ENCODE measurements at regions not wholly inside any gene's neighbourhood (a gene's known extent, or its start where the extent isn't known, plus 50 kb on each side); places are given as distances from the start of the nearest gene placed in this dataset.

DNA sequence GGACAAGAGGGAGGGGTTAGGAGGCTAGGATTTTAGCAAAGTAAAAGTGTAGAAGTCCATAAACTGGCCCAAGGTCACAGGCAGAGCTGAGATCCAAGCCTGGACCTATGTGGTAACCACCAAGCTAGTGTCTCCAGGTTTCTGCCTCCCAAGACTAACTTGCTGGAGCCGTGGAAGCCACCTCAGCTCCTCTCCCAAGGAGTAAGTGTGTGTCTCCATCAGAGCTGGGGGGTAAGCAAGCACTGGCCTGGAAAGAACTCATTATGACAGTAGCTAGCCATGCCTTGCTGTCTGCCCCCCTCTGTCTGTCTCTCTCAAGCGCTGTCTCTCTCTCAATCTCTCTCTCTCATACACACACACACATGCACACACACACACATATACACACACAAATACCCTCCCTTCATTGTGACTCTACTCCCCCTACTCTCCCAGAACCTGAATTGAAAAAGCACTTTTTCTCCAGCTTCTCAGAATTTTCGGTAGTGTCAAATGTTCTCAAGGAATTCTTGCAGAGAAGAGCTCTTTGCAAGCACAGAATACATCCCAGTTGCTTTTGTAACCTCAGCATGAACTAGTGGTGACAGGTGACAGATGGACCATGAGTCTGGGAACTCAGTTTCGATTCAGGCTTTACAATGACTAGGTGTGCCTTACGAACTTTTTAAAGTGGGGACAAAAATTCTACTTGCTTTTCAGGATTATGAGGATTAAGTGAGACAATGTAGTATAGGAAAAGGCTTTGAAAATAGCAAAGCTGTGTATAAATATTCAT is 238.0 kb upstream of the FGGY start:
- Mint-ChIP-seq H3K9me3 (no peaks in the 10 kb centered on the region), H3K4me1 (peaks cover 38% of the 10 kb centered on the region), H3K4me3 (no peak overlapping the region), H3K27ac (no peak overlapping the region), H3K36me3 (ENCODE audit: low read depth) (no peaks in the 10 kb centered on the region), H3K27me3 (ENCODE audit: insufficient read depth) (peaks cover 2% of the 10 kb centered on the region)
- H3K4me1 ChIP-seq (ENCODE audit: control insufficient read depth, insufficient read depth, low read length), result peaks cover 6% of the 10 kb centered on the region
- TF ChIP-seq, protein P1, sequence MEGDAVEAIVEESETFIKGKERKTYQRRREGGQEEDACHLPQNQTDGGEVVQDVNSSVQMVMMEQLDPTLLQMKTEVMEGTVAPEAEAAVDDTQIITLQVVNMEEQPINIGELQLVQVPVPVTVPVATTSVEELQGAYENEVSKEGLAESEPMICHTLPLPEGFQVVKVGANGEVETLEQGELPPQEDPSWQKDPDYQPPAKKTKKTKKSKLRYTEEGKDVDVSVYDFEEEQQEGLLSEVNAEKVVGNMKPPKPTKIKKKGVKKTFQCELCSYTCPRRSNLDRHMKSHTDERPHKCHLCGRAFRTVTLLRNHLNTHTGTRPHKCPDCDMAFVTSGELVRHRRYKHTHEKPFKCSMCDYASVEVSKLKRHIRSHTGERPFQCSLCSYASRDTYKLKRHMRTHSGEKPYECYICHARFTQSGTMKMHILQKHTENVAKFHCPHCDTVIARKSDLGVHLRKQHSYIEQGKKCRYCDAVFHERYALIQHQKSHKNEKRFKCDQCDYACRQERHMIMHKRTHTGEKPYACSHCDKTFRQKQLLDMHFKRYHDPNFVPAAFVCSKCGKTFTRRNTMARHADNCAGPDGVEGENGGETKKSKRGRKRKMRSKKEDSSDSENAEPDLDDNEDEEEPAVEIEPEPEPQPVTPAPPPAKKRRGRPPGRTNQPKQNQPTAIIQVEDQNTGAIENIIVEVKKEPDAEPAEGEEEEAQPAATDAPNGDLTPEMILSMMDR (conservative IDR thresholded peaks at IDR 0.05), result no peak
- H3K9me3 ChIP-seq (ENCODE audit: control insufficient read depth, low read length), result no peaks in the 10 kb centered on the region
- no peaks in the 10 kb centered on the region for H3K36me3 ChIP-seq (ENCODE audit: control insufficient read depth, insufficient read depth, low read length)
- 81 to 85% methylated on average over 4 to 5 of the region's 5 CpGs for WGBS, 2 experiments (ENCODE audit: insufficient coverage in 1 of 2, insufficient read length in 1 of 2)
- no peaks in the 10 kb centered on the region for H3K27me3 ChIP-seq (ENCODE audit: control insufficient read depth, insufficient read depth, low read length, poor library complexity, severe bottlenecking)
- no peak overlapping the region for H3K27ac ChIP-seq (ENCODE audit: low read depth, low read length)
- DNase-seq, result no peak
- no peak overlapping the region for H3K4me3 ChIP-seq (ENCODE audit: low read length)
- no peak overlapping the region for H3K9ac ChIP-seq (ENCODE audit: extremely low read depth, low read length, poor library complexity, severe bottlenecking)

DNA sequence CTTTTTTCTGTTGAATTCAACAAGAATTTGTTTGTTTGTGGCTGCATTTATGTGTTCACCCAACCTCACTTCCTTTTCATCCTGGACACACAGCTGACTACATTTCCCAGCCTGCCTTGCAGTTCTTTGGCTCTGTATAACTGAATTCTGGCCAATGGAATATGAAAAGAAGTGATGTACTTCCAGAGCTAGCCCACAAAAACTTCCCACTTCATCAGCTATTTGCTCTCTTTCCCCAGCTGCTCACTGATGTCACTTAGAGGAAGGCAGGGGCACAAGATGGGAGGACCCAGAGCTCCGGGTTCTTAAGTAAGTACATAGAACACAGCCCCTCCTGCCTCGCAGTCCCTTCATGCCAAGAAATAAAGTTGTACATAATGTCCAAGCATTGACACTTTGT is 235.0 kb upstream of the FGGY start:
- no peaks in the 10 kb centered on the region for H3K27me3 ChIP-seq (ENCODE audit: control insufficient read depth, insufficient read depth, low read length, poor library complexity, severe bottlenecking)
- H3K36me3 ChIP-seq (ENCODE audit: control insufficient read depth, insufficient read depth, low read length), result no peaks in the 10 kb centered on the region
- no peak for DNase-seq
- TF ChIP-seq, protein P1 (conservative IDR thresholded peaks at IDR 0.05), result no peak
- no peak overlapping the region for H3K4me3 ChIP-seq (ENCODE audit: low read length)
- Mint-ChIP-seq H3K27me3 (ENCODE audit: insufficient read depth) (peaks cover 4% of the 10 kb centered on the region), H3K4me3 (no peak overlapping the region), H3K36me3 (ENCODE audit: low read depth) (no peaks in the 10 kb centered on the region), H3K9me3 (no peaks in the 10 kb centered on the region), H3K27ac (no peak overlapping the region), H3K4me1 (peaks cover 50% of the 10 kb centered on the region)
- H3K4me1 ChIP-seq (ENCODE audit: control insufficient read depth, insufficient read depth, low read length), result peaks cover 9% of the 10 kb centered on the region
- 88 to 96% methylated on average over 2 of the region's 2 CpGs for WGBS, 2 experiments (ENCODE audit: insufficient coverage in 1 of 2, insufficient read length in 1 of 2)
- H3K9me3 ChIP-seq (ENCODE audit: control insufficient read depth, low read length), result no peaks in the 10 kb centered on the region
- H3K9ac ChIP-seq (ENCODE audit: extremely low read depth, low read length, poor library complexity, severe bottlenecking), result no peak overlapping the region
- no peak overlapping the region for H3K27ac ChIP-seq (ENCODE audit: low read depth, low read length)

DNA sequence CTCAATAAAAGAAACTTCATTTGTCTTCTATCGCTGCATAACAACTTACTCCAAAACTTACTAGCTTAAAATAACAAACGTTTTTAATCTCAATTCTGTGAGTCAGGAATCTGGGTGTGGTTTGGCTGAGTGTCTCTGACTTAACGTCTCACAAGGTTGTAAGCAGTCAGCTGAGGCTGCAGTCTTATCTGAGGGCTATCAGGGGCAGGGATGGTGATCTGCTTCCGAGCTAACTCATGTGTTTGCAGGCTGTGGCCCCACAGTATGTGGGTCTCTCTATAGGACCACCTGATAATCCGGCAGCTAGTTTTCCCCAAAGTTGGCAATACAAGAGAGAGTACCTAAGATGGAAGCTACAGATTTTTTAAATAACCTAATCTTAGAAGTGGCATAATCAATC is 234.2 kb upstream of the FGGY start:
- Histone ChIP-seq H3K9ac (ENCODE audit: extremely low read depth, low read length, poor library complexity, severe bottlenecking) (no peak overlapping the region), H3K27me3 (ENCODE audit: control insufficient read depth, insufficient read depth, low read length, poor library complexity, severe bottlenecking) (no peaks in the 10 kb centered on the region), H3K4me3 (ENCODE audit: low read length) (no peak overlapping the region), H3K4me1 (ENCODE audit: control insufficient read depth, insufficient read depth, low read length) (peaks cover 9% of the 10 kb centered on the region), H3K27ac (ENCODE audit: low read depth, low read length) (no peak overlapping the region), H3K36me3 (ENCODE audit: control insufficient read depth, insufficient read depth, low read length) (no peaks in the 10 kb centered on the region), H3K9me3 (ENCODE audit: control insufficient read depth, low read length) (no peaks in the 10 kb centered on the region)
- Mint-ChIP-seq H3K27me3 (ENCODE audit: insufficient read depth) (peaks cover 2% of the 10 kb centered on the region), H3K9me3 (no peaks in the 10 kb centered on the region), H3K4me1 (peaks cover 45% of the 10 kb centered on the region), H3K27ac (peak overlapping the region; percentile 28), H3K4me3 (no peak overlapping the region), H3K36me3 (ENCODE audit: low read depth) (no peaks in the 10 kb centered on the region)
- peak; percentile 68 for DNase-seq
- 53 to 83% methylated on average over 3 to 5 of the region's 5 CpGs for WGBS, 2 experiments (ENCODE audit: insufficient coverage in 1 of 2, insufficient read length in 1 of 2)
- TF ChIP-seq, protein P1 (conservative IDR thresholded peaks at IDR 0.05), result no peak

Measured in endodermal cell (in vitro differentiated cells).